ENCODE measurements at regions not wholly inside any gene's neighbourhood (a gene's known extent, or its start where the extent isn't known, plus 50 kb on each side); places are given as distances from the start of the nearest gene placed in this dataset.

GRCh38 chr20:60171313-60171712, 213.1 kb downstream of the CDH26 start:
- DNase-seq (ENCODE audit: low spot score) = no peak
- H3K36me3 ChIP-seq (ENCODE audit: insufficient read depth, low read length) = no peaks in the 10 kb centered on the region
- ChIA-PET POLR2A (no interaction called here), CTCF (ENCODE audit: unreplicated experiment) (no interaction called here)
- H3K4me1 ChIP-seq (ENCODE audit: insufficient read depth, low read length, poor library complexity, severe bottlenecking) = no peaks in the 10 kb centered on the region
- H3K4me2 ChIP-seq (ENCODE audit: low read length) = no peak overlapping the region
- no TSS peak for BruUV-seq (replicated peaks)
- no peaks in the 10 kb centered on the region for H3K9me3 ChIP-seq (ENCODE audit: low read length)
- TF ChIP-seq CTCF (conservative IDR thresholded peaks at IDR 0.05; ENCODE audit: low read length) (no peak), EZH2phosphoT487 (IDR thresholded peaks at IDR 0.05; ENCODE audit: borderline replicate concordance, low read depth, low read length) (no peak)
- no peak overlapping the region for H2AFZ ChIP-seq (ENCODE audit: low read length)
- H4K20me1 ChIP-seq (ENCODE audit: insufficient read depth, low read length) = no peaks in the 10 kb centered on the region
- no peaks in the 10 kb centered on the region for H3K79me2 ChIP-seq (ENCODE audit: insufficient read depth, low read depth, low read length)
- H3K9me2 ChIP-seq (ENCODE audit: insufficient read depth, low read length) = no peaks in the 10 kb centered on the region
- intact Hi-C loops (cut with micrococcal nuclease; ENCODE audit: unreplicated experiment) = no loop called here
- no peak overlapping the region for H3K27ac ChIP-seq (ENCODE audit: low read depth, low read length, poor library complexity, severe bottlenecking)
- no peak overlapping the region for H3K4me3 ChIP-seq (ENCODE audit: low read depth, low read length, poor library complexity, severe bottlenecking)

DNA sequence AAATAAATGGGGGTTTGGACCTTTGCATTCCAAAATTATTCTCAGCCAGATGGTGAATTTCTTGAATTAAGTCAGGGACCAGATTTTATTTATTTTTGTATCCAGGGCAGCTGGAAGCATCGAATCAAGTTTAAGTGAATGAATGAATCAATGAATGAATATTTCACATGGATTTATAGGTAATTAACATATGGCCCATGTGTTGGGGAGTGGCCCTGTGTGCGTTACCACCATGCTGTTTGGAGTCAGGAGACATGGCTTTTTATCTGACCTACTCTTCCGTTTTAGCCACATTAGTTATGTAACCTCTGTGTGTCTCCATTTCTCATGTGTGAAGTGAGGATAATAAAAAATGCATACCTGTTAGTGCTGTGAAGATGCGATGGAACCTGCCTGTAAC, 213.5 kb downstream of the CDH26 start:
- Histone ChIP-seq H3K4me1 (ENCODE audit: insufficient read depth, low read length, poor library complexity, severe bottlenecking) (no peaks in the 10 kb centered on the region), H3K79me2 (ENCODE audit: insufficient read depth, low read depth, low read length) (no peaks in the 10 kb centered on the region), H3K4me2 (ENCODE audit: low read length) (no peak overlapping the region), H3K4me3 (ENCODE audit: low read depth, low read length, poor library complexity, severe bottlenecking) (no peak overlapping the region), H3K27ac (ENCODE audit: low read depth, low read length, poor library complexity, severe bottlenecking) (no peak overlapping the region), H3K9me2 (ENCODE audit: insufficient read depth, low read length) (no peaks in the 10 kb centered on the region), H4K20me1 (ENCODE audit: insufficient read depth, low read length) (no peaks in the 10 kb centered on the region), H2AFZ (ENCODE audit: low read length) (no peak overlapping the region), H3K36me3 (ENCODE audit: insufficient read depth, low read length) (no peaks in the 10 kb centered on the region), H3K9me3 (ENCODE audit: low read length) (no peaks in the 10 kb centered on the region)
- DNase-seq (ENCODE audit: low spot score) = no peak
- CTCF ChIA-PET (ENCODE audit: unreplicated experiment) = no interaction called here
- BruUV-seq (replicated peaks) = no TSS peak
- POLR2A ChIA-PET = no interaction called here
- intact Hi-C loops (cut with micrococcal nuclease; ENCODE audit: unreplicated experiment) = no loop called here
- TF ChIP-seq EZH2phosphoT487 (IDR thresholded peaks at IDR 0.05; ENCODE audit: borderline replicate concordance, low read depth, low read length) = no peak
- no peak for TF ChIP-seq CTCF (conservative IDR thresholded peaks at IDR 0.05; ENCODE audit: low read length)

DNA sequence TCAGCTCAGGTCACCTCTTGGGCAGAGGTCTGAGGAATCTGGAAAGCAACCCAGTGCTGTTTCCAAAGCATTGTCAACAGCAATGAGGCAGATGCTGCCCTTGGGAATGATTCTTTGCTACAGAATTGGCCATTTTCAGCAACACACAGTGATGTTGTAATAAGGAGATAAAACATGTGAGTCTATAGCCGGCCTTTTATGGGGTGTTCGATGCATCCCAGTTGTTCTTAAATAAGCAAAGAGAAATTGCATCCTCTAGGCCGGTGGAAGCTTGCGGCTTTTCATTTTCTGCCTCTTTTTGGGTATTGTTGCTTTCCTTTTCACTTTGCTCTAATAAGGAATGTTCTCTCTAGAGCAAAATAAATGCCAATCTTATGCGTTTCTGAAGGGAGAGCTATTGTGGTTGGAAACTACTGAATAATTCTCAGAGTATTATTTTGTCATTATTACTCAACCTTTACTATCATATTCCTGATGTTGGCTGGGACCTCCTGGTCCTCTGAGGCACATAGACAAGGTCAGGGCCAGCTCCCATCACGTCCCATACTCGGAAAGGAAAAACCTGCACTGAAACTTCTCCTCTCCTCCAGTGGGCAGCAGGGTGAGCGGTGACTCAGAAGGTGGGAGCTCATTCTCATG, 214.2 kb downstream of the CDH26 start:
- DNase-seq (ENCODE audit: low spot score) = no peak
- Histone ChIP-seq H2AFZ (ENCODE audit: low read length) (no peak overlapping the region), H3K36me3 (ENCODE audit: insufficient read depth, low read length) (no peaks in the 10 kb centered on the region), H3K9me2 (ENCODE audit: insufficient read depth, low read length) (no peaks in the 10 kb centered on the region), H3K9me3 (ENCODE audit: low read length) (no peaks in the 10 kb centered on the region), H3K4me3 (ENCODE audit: low read depth, low read length, poor library complexity, severe bottlenecking) (no peak overlapping the region), H3K4me1 (ENCODE audit: insufficient read depth, low read length, poor library complexity, severe bottlenecking) (no peaks in the 10 kb centered on the region), H3K27ac (ENCODE audit: low read depth, low read length, poor library complexity, severe bottlenecking) (no peak overlapping the region), H4K20me1 (ENCODE audit: insufficient read depth, low read length) (no peaks in the 10 kb centered on the region), H3K4me2 (ENCODE audit: low read length) (no peak overlapping the region), H3K79me2 (ENCODE audit: insufficient read depth, low read depth, low read length) (no peaks in the 10 kb centered on the region)
- intact Hi-C loops (cut with micrococcal nuclease; ENCODE audit: unreplicated experiment) = no loop called here
- ChIA-PET CTCF (ENCODE audit: unreplicated experiment) (no interaction called here), POLR2A (interaction anchor here (0.7 kb wide), 1 partner anchor 1902 kb away, joined by 6 read pairs; no protein-coding TSS in a partner anchor)
- TF ChIP-seq CTCF (conservative IDR thresholded peaks at IDR 0.05; ENCODE audit: low read length) (no peak), EZH2phosphoT487 (IDR thresholded peaks at IDR 0.05; ENCODE audit: borderline replicate concordance, low read depth, low read length) (no peak)
- no TSS peak for BruUV-seq (replicated peaks)

Data from OCI-LY7 (cell line).